ENCODE measurements at regions not wholly inside any gene's neighbourhood (a gene's known extent, or its start where the extent isn't known, plus 50 kb on each side); places are given as distances from the start of the nearest gene placed in this dataset.

DNA sequence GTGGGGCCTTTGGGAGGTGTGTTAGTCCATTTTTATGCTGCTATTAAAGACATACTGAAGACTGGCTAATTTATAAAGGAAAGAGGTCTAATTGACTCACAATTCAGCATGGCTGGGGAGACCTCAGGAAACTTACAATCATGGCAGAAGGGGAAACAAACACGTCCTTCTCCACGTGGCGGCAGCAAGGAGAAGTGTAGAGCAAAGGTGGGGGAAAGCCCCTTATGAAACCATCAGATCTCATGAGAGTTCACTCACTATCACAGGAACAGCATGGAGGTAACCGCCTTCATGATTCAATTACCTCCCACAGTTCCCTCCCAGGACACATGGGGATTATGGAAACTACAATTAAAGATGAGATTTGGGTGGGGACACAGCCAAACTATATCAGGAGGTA lies 187.1 kb upstream of the OSR1 start:
- Mint-ChIP-seq H3K27me3 (ENCODE audit: unreplicated experiment) (peaks cover 8% of the 10 kb centered on the region), H3K27ac (ENCODE audit: unreplicated experiment) (no peak overlapping the region), H3K36me3 (ENCODE audit: low read depth, unreplicated experiment) (no peaks in the 10 kb centered on the region), H3K9me3 (ENCODE audit: unreplicated experiment) (no peaks in the 10 kb centered on the region), H3K4me3 (ENCODE audit: unreplicated experiment) (no peak overlapping the region), H3K4me1 (ENCODE audit: unreplicated experiment) (no peaks in the 10 kb centered on the region)
- TF ChIP-seq CTCF (IDR thresholded peaks at IDR 0.05; ENCODE audit: unreplicated experiment), result no peak
- DNase-seq (ENCODE audit: low spot score), result no peak

DNA sequence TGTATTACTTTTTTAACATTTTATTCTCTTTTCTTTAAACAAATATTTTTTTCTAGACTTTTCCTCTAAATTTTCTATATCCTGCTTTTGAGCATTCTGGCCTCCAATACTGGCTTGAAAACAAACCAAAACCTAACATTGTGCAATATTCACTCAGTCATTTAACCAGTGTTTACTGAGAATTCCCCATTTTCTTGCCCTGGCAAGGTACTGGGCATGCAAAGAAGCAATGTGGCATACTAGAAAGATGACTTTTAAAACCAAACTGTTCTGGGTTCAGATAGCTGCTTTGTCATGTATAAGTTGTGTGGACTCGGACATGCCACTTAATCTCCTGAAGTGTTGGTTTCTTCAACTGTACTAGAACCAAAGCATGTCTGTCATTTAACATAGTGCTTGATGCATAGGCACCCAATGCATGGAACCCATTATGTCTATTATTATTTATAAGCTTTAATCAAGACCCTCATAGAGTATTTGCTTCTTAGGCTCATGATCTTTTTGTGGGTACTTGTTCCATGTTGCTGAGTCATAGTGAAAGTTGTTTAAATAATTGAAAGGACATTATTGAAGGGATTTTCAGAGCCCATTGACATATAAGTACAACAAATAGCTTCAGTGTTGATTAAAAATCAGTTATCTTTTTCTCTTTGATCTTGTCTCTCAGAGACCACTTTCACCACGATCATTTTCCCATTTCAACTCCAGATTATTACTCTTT lies 185.4 kb upstream of the OSR1 start:
- H3K9me3 Mint-ChIP-seq (ENCODE audit: unreplicated experiment), result no peaks in the 10 kb centered on the region
- H3K4me1 Mint-ChIP-seq (ENCODE audit: unreplicated experiment), result no peaks in the 10 kb centered on the region

GRCh38 chr2:19542796-19543662 lies 184.6 kb upstream of the OSR1 start:
- Mint-ChIP-seq H3K36me3 (ENCODE audit: low read depth, unreplicated experiment) (no peaks in the 10 kb centered on the region), H3K27ac (ENCODE audit: unreplicated experiment) (no peak overlapping the region), H3K4me3 (ENCODE audit: unreplicated experiment) (no peak overlapping the region), H3K27me3 (ENCODE audit: unreplicated experiment) (peaks cover 5% of the 10 kb centered on the region), H3K4me1 (ENCODE audit: unreplicated experiment) (no peaks in the 10 kb centered on the region), H3K9me3 (ENCODE audit: unreplicated experiment) (no peaks in the 10 kb centered on the region)
- DNase-seq (ENCODE audit: low spot score), result no peak
- TF ChIP-seq CTCF (IDR thresholded peaks at IDR 0.05; ENCODE audit: unreplicated experiment), result no peak

More for the DNA sequence above, 185.4 kb upstream of the OSR1 start:
- DNase-seq (ENCODE audit: low spot score), result no peak
- no peaks in the 10 kb centered on the region for H3K36me3 Mint-ChIP-seq (ENCODE audit: low read depth, unreplicated experiment)
- H3K4me3 Mint-ChIP-seq (ENCODE audit: unreplicated experiment), result no peak overlapping the region
- no peak overlapping the region for H3K27ac Mint-ChIP-seq (ENCODE audit: unreplicated experiment)
- H3K27me3 Mint-ChIP-seq (ENCODE audit: unreplicated experiment), result peaks cover 5% of the 10 kb centered on the region
- TF ChIP-seq CTCF (IDR thresholded peaks at IDR 0.05; ENCODE audit: unreplicated experiment), result no peak

- TF ChIP-seq CTCF (IDR thresholded peaks at IDR 0.05; ENCODE audit: unreplicated experiment), result no peak
- Mint-ChIP-seq H3K27me3 (ENCODE audit: unreplicated experiment) (peaks cover 5% of the 10 kb centered on the region), H3K36me3 (ENCODE audit: low read depth, unreplicated experiment) (no peaks in the 10 kb centered on the region), H3K4me1 (ENCODE audit: unreplicated experiment) (no peaks in the 10 kb centered on the region), H3K9me3 (ENCODE audit: unreplicated experiment) (no peaks in the 10 kb centered on the region), H3K4me3 (ENCODE audit: unreplicated experiment) (no peak overlapping the region), H3K27ac (ENCODE audit: unreplicated experiment) (no peak overlapping the region)
- DNase-seq (ENCODE audit: low spot score), result no peak
These were observed 183.5 kb upstream of the OSR1 start for GRCh38 chr2:19541884-19542283.
